GM12878 (cell line): ENCODE measurements at regions not wholly inside any gene's neighbourhood (a gene's known extent, or its start where the extent isn't known, plus 50 kb on each side); places are given as distances from the start of the nearest gene placed in this dataset.

ENCODE experiments used
- ATAC-seq: fragments of 200-7000 bp; cut with Tn5 transposase; 3 replicates; pipeline ENCODE4 v1.9.1; 2020; ENCODE audit warnings: mild to moderate bottlenecking, moderate library complexity
- BruUV-seq: library from RNA; stranded (reverse); fragments of 400-500 nt; replicated peaks from 2 replicates; lab custom pipeline; 2021; lab: Mats Ljungman, UMichigan
- CTCF ChIA-PET: fragments of 300-600 bp; sonication (Branson Sonifier 250); formaldehyde crosslinking; extraction: SDS; loops from one replicate; lab custom pipeline; 2021; ENCODE audit warnings: inconsistent platforms; lab: Yijun Ruan, JAX
- POLR2A ChIA-PET: fragments of 350-600 bp; formaldehyde crosslinking; extraction: SDS; loops from one replicate; lab custom pipeline; 2021; ENCODE audit warnings: inconsistent platforms; lab: Charles Lee
- RAD21 ChIA-PET: fragments of 300-600 bp; sonication (Branson Sonifier 250); formaldehyde crosslinking; loops from one replicate; lab custom pipeline; 2023; ENCODE audit warnings: antibody characterized with exemption; ENCODE audit not compliant: unreplicated experiment; lab: Charles Lee
- SMC1A ChIA-PET: fragments of 300-600 bp; sonication (Branson Sonifier 250); formaldehyde crosslinking; loops from one replicate; lab custom pipeline; 2023; ENCODE audit not compliant: unreplicated experiment, uncharacterized antibody; lab: Charles Lee
- DNase-seq: peaks from one replicate; pipeline ENCODE4 v3.0.0-alpha.2; 2011; ENCODE audit warnings: low read depth, low spot score
- FAIRE-seq: peaks from 3 replicates; lab custom pipeline; 2011; peaks lifted over from hg19 to GRCh38; lab: Jason Lieb, UNC
- H2AFZ ChIP-seq: 2 replicates; pipeline ENCODE4 v1.6.0; 2011; ENCODE audit warnings: low read depth, low read length, control low read depth; ENCODE audit not compliant: control insufficient read depth
- H3K27ac ChIP-seq: 2 replicates; pipeline ENCODE4 v1.5.1; 2011; ENCODE audit warnings: control low read depth; ENCODE audit not compliant: control insufficient read depth, insufficient read depth
- H3K27me3 ChIP-seq, 2 experiments: replicated peaks in 1 of 2; 2 replicates each; pipeline versions ENCODE4 v1.6.0 to v1.6.1; 2011; ENCODE audit warnings: low read length in 1 of 2; ENCODE audit not compliant: control insufficient read depth in 2 of 2, insufficient read depth in 2 of 2
- H3K36me3 ChIP-seq, 2 experiments: 2 replicates each; pipeline ENCODE4 v1.5.1; 2011; ENCODE audit warnings: low read length in 1 of 2; ENCODE audit not compliant: control insufficient read depth in 2 of 2, insufficient read depth in 2 of 2
- H3K4me1 ChIP-seq: 2 replicates; pipeline ENCODE4 v1.6.1; 2011; ENCODE audit warnings: mild to moderate bottlenecking, low read length, moderate library complexity, mixed read lengths; ENCODE audit not compliant: control insufficient read depth, insufficient read depth
- H3K4me2 ChIP-seq: 2 replicates; pipeline ENCODE4 v1.6.0; 2011; ENCODE audit warnings: control low read depth; ENCODE audit not compliant: control insufficient read depth, insufficient read depth
- H3K4me3 ChIP-seq: fragments of 200-600 bp; sonication (generic); 2 replicates; pipeline ENCODE4 v1.5.1; 2016
- H3K79me2 ChIP-seq: 2 replicates; pipeline ENCODE4 v1.6.0; 2011; ENCODE audit warnings: low read length; ENCODE audit not compliant: control insufficient read depth, insufficient read depth
- H3K9ac ChIP-seq: 2 replicates; pipeline ENCODE4 v1.8.0; 2011; ENCODE audit warnings: low read length, control low read depth, mixed read lengths; ENCODE audit not compliant: control insufficient read depth, insufficient read depth
- H3K9me3 ChIP-seq: replicated peaks from 3 replicates; pipeline ENCODE4 v1.5.1; 2011; ENCODE audit warnings: mild to moderate bottlenecking, low read length; ENCODE audit not compliant: control insufficient read depth, insufficient read depth
- H4K20me1 ChIP-seq: 2 replicates; pipeline ENCODE4 v1.6.0; 2011; ENCODE audit not compliant: control insufficient read depth, insufficient read depth
- BACH1 ChIP-seq: fragments of 450-650 bp; IDR thresholded peaks from 2 replicates; pipeline ENCODE4 v1.6.1; 2017; ENCODE audit warnings: mild to moderate bottlenecking, borderline replicate concordance
- BCLAF1 ChIP-seq: fragments of 450-650 bp; IDR thresholded peaks from 2 replicates; pipeline ENCODE4 v1.6.1; 2017; ENCODE audit warnings: antibody characterized with exemption, mild to moderate bottlenecking, moderate library complexity
- CBX3 ChIP-seq: fragments of 200-600 bp; sonication (generic); IDR thresholded peaks from 2 replicates; pipeline ENCODE4 v1.6.1; 2016; ENCODE audit warnings: low read depth, borderline replicate concordance
- CHD4 ChIP-seq: fragments of 200-600 bp; sonication (generic); IDR thresholded peaks from 2 replicates; pipeline ENCODE4 v1.6.1; 2016; ENCODE audit warnings: mild to moderate bottlenecking
- CREB1 ChIP-seq: IDR thresholded peaks from 2 replicates; pipeline ENCODE4 v1.6.1; 2012; ENCODE audit warnings: low read depth, mild to moderate bottlenecking, inconsistent platforms
- FOXK2 ChIP-seq: fragments of 450-650 bp; IDR thresholded peaks from 2 replicates; pipeline ENCODE4 v1.6.1; 2017; ENCODE audit warnings: mild to moderate bottlenecking, moderate library complexity
- HDAC6 ChIP-seq: fragments of 200-600 bp; sonication (generic); IDR thresholded peaks from one replicate; pipeline ENCODE4 v1.8.0; 2017; ENCODE audit warnings: antibody characterized with exemption; ENCODE audit not compliant: unreplicated experiment
- HSF1 ChIP-seq: fragments of 150-350 bp; IDR thresholded peaks from 2 replicates; pipeline ENCODE4 v1.6.1; 2014; ENCODE audit warnings: mild to moderate bottlenecking, low read depth, low read length
- NR2C1 ChIP-seq: fragments of 450-650 bp; IDR thresholded peaks from 2 replicates; pipeline ENCODE4 v1.6.1; 2017; ENCODE audit warnings: antibody characterized with exemption, mild to moderate bottlenecking, moderate library complexity
- PAX8 ChIP-seq: fragments of 450-650 bp; IDR thresholded peaks from 2 replicates; pipeline ENCODE4 v1.6.1; 2017; ENCODE audit warnings: mild to moderate bottlenecking, moderate library complexity
- PML ChIP-seq: IDR thresholded peaks from 2 replicates; pipeline ENCODE4 v1.6.1; 2012; ENCODE audit warnings: low read length, inconsistent platforms
- SMARCA5 ChIP-seq: fragments of 450-650 bp; IDR thresholded peaks from 2 replicates; pipeline ENCODE4 v1.6.1; 2017; ENCODE audit warnings: mild to moderate bottlenecking
- SUPT20H ChIP-seq: IDR thresholded peaks from 2 replicates; pipeline ENCODE4 v1.6.1; 2011; ENCODE audit warnings: low read depth, mild to moderate bottlenecking, low read length, moderate library complexity, borderline replicate concordance; ENCODE audit not compliant: control insufficient read depth
- TCF3 ChIP-seq: IDR thresholded peaks from 2 replicates; pipeline ENCODE4 v1.6.1; 2012; ENCODE audit warnings: low read depth, mild to moderate bottlenecking, low read length, borderline replicate concordance; ENCODE audit not compliant: insufficient read depth
- WGBS: methylation state at CpG from one replicate; pipeline ENCODE4 v1.1.6; 2016; ENCODE audit warnings: low lambda C conversion rate; ENCODE audit not compliant: insufficient replicate concordance, insufficient coverage; ENCODE audit errors: missing lambda C conversion rate; 5-methylcytosine and 5-hydroxymethylcytosine counted together
- in situ Hi-C: fragments of 300-500 bp; cut with MboI; formaldehyde crosslinking; loops from 9 replicates; pipeline ENCODE4 v1.14.3; 2018; ENCODE audit warnings: mixed read lengths
- intact Hi-C: fragments of 100-400 bp; cut with micrococcal nuclease; formaldehyde crosslinking; loops from one replicate; pipeline ENCODE4 v1.14.2; 2022; ENCODE audit not compliant: unreplicated experiment
- TF ChIP-seq, protein P1 (sequence below): fragments of 450-650 bp; IDR thresholded peaks from 2 replicates; pipeline ENCODE4 v1.6.1; 2017; ENCODE audit warnings: mild to moderate bottlenecking, moderate library complexity

GRCh38 chr5:145585443-145586148, 249.5 kb downstream of the PRELID2 start (continued):
- TF ChIP-seq, protein P1, sequence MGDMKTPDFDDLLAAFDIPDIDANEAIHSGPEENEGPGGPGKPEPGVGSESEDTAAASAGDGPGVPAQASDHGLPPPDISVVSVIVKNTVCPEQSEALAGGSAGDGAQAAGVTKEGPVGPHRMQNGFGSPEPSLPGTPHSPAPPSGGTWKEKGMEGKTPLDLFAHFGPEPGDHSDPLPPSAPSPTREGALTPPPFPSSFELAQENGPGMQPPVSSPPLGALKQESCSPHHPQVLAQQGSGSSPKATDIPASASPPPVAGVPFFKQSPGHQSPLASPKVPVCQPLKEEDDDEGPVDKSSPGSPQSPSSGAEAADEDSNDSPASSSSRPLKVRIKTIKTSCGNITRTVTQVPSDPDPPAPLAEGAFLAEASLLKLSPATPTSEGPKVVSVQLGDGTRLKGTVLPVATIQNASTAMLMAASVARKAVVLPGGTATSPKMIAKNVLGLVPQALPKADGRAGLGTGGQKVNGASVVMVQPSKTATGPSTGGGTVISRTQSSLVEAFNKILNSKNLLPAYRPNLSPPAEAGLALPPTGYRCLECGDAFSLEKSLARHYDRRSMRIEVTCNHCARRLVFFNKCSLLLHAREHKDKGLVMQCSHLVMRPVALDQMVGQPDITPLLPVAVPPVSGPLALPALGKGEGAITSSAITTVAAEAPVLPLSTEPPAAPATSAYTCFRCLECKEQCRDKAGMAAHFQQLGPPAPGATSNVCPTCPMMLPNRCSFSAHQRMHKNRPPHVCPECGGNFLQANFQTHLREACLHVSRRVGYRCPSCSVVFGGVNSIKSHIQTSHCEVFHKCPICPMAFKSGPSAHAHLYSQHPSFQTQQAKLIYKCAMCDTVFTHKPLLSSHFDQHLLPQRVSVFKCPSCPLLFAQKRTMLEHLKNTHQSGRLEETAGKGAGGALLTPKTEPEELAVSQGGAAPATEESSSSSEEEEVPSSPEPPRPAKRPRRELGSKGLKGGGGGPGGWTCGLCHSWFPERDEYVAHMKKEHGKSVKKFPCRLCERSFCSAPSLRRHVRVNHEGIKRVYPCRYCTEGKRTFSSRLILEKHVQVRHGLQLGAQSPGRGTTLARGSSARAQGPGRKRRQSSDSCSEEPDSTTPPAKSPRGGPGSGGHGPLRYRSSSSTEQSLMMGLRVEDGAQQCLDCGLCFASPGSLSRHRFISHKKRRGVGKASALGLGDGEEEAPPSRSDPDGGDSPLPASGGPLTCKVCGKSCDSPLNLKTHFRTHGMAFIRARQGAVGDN = no peak
- no peak for TF ChIP-seq BCLAF1

- SMC1A ChIA-PET = no interaction called here
- H3K27me3 ChIP-seq = no peaks in the 10 kb centered on the region
- POLR2A ChIA-PET = no interaction called here
- no peak overlapping the region for H3K27ac ChIP-seq
- no peak overlapping the region for H3K4me2 ChIP-seq
- intact Hi-C loops (loop anchor here (10.0 kb wide), 1 partner anchor 236 kb away; no protein-coding TSS in a partner anchor), in situ Hi-C loops (no loop called here)
- H3K9ac ChIP-seq = no peak overlapping the region
- H3K9me3 ChIP-seq = no peaks in the 10 kb centered on the region
- no peaks in the 10 kb centered on the region for H3K79me2 ChIP-seq
- 32% methylated on average over 1 of the region's 1 CpG for WGBS
- CTCF ChIA-PET = no interaction called here
- FAIRE-seq (no peak), DNase-seq (no peak), ATAC-seq (no peak)
- no peak overlapping the region for H3K4me3 ChIP-seq
- no peaks in the 10 kb centered on the region for H3K4me1 ChIP-seq
- H2AFZ ChIP-seq = no peak overlapping the region
- no TSS peak for BruUV-seq
- no peaks in the 10 kb centered on the region for H3K36me3 ChIP-seq
- RAD21 ChIA-PET = no interaction called here
- H4K20me1 ChIP-seq = no peaks in the 10 kb centered on the region
- TF ChIP-seq BACH1 = no peak
- no peak for TF ChIP-seq NR2C1
- no peak for TF ChIP-seq HSF1
- TF ChIP-seq CBX3 = no peak
- TF ChIP-seq PML = no peak
- no peak for TF ChIP-seq CHD4
- TF ChIP-seq HDAC6 = no peak
- TF ChIP-seq FOXK2 = no peak
- no peak for TF ChIP-seq SMARCA5
- no peak for TF ChIP-seq PAX8
- TF ChIP-seq SUPT20H = no peak
- no peak for TF ChIP-seq CREB1
- TF ChIP-seq TCF3 = no peak
Observed at GRCh38 chr5:145579301-145579700, 255.8 kb downstream of the PRELID2 start.
